GM12872 (cell line): ENCODE measurements at regions not wholly inside any gene's neighbourhood (a gene's known extent, or its start where the extent isn't known, plus 50 kb on each side); places are given as distances from the start of the nearest gene placed in this dataset.

Experiments
- CTCF ChIP-seq: IDR thresholded peaks from 3 replicates; pipeline ENCODE4 v1.5.1; 2011; ENCODE audit warnings: low read depth, mild to moderate bottlenecking, low read length, moderate library complexity; ENCODE audit not compliant: insufficient read depth

- TF ChIP-seq CTCF = no peak
Observed at GRCh38 chr5:100249211-100249883, 285.8 kb upstream of the FAM174A start.

- TF ChIP-seq CTCF = no peak
Observed at GRCh38 chr5:100232736-100233135, 302.4 kb upstream of the FAM174A start.

GRCh38 chr5:100188778-100189177 is 346.4 kb upstream of the FAM174A start:
- no peak for TF ChIP-seq CTCF

GRCh38 chr5:100188339-100188738 is 346.8 kb upstream of the FAM174A start:
- TF ChIP-seq CTCF = no peak

- TF ChIP-seq CTCF = no peak
Observed at GRCh38 chr5:100186181-100186580, 349.0 kb upstream of the FAM174A start.

- TF ChIP-seq CTCF = no peak
Observed at GRCh38 chr5:100182402-100182801, 352.8 kb upstream of the FAM174A start.

- no peak for TF ChIP-seq CTCF
Observed at GRCh38 chr5:100175346-100175745, 359.8 kb upstream of the FAM174A start.

GRCh38 chr5:100165309-100165708 is 369.9 kb upstream of the FAM174A start:
- no peak for TF ChIP-seq CTCF
